Peyer's patch (tissue), 4 donors: ENCODE measurements at regions not wholly inside any gene's neighbourhood (a gene's known extent, or its start where the extent isn't known, plus 50 kb on each side); places are given as distances from the start of the nearest gene placed in this dataset.
"Not testable (repeated sequence)": the region's sequence is repeated elsewhere in the genome, so short reads cannot be mapped to it uniquely, and the experiment has no call there.

Experiments
- DNase-seq, 3 donors: peaks; one replicate each; pipeline ENCODE4 v3.0.0-alpha.2; 2017 to 2019
- H3K27ac ChIP-seq, 4 donors: fragments of 200-600 bp; sonication (generic); one replicate each; pipeline ENCODE4 v1.5.1; 2016 to 2019
- H3K27me3 ChIP-seq, 2 donors: fragments of 200-600 bp; sonication (generic); one replicate each; pipeline ENCODE4 v1.5.1; 2019
- H3K36me3 ChIP-seq, 3 donors: fragments of 200-600 bp; sonication (generic); one replicate each; pipeline ENCODE4 v1.5.1; 2016 to 2019
- H3K4me1 ChIP-seq, 4 donors: fragments of 200-600 bp; sonication (generic); one replicate each; pipeline ENCODE4 v1.5.1; 2016 to 2019
- H3K4me3 ChIP-seq, 4 donors: fragments of 200-600 bp; sonication (generic); 1 replicate in 3 of 4; 2 replicates in 1 of 4; pipeline ENCODE4 v1.5.1; 2016 to 2019; ENCODE audit warnings: mild to moderate bottlenecking in 1 of 4
- H3K9me3 ChIP-seq, 4 donors: fragments of 200-600 bp; sonication (generic); one replicate each; pipeline ENCODE4 v1.5.1; 2016 to 2019; ENCODE audit warnings: mild to moderate bottlenecking in 1 of 4

- DNase-seq, H3K27ac ChIP-seq, H3K4me3 ChIP-seq, H3K4me1 ChIP-seq, H3K9me3 ChIP-seq, H3K36me3 ChIP-seq, H3K27me3 ChIP-seq: not testable (repeated sequence)
These were observed 130.5 kb upstream of the VOPP1 start for GRCh38 chr7:55702831-55703230.

- not testable (repeated sequence) for H3K27ac ChIP-seq, H3K4me3 ChIP-seq, H3K27me3 ChIP-seq, H3K4me1 ChIP-seq, DNase-seq, H3K36me3 ChIP-seq, H3K9me3 ChIP-seq
These were observed 127.1 kb upstream of the VOPP1 start for GRCh38 chr7:55699450-55699842.

- H3K27ac ChIP-seq, H3K9me3 ChIP-seq, H3K4me1 ChIP-seq, H3K27me3 ChIP-seq, H3K36me3 ChIP-seq, H3K4me3 ChIP-seq, DNase-seq: not testable (repeated sequence)
These were observed 126.5 kb upstream of the VOPP1 start for GRCh38 chr7:55698607-55699449.

GRCh38 chr7:55695893-55696701 lies 123.8 kb upstream of the VOPP1 start:
- H3K27ac ChIP-seq, DNase-seq: not testable (repeated sequence)

GRCh38 chr7:55694484-55694883 lies 122.2 kb upstream of the VOPP1 start:
- H3K9me3 ChIP-seq, H3K4me3 ChIP-seq, H3K36me3 ChIP-seq, H3K27me3 ChIP-seq, H3K4me1 ChIP-seq: not testable (repeated sequence)
- peak in 1 of 3 donors; percentile 79 for DNase-seq
- H3K27ac ChIP-seq, result peak overlapping the region in 2 of 4 donors; percentile 61 to 84

More at GRCh38 chr7:55695893-55696701, 123.8 kb upstream of the VOPP1 start:
- H3K4me3 ChIP-seq, H3K9me3 ChIP-seq, H3K4me1 ChIP-seq, H3K27me3 ChIP-seq, H3K36me3 ChIP-seq: not testable (repeated sequence)

DNA sequence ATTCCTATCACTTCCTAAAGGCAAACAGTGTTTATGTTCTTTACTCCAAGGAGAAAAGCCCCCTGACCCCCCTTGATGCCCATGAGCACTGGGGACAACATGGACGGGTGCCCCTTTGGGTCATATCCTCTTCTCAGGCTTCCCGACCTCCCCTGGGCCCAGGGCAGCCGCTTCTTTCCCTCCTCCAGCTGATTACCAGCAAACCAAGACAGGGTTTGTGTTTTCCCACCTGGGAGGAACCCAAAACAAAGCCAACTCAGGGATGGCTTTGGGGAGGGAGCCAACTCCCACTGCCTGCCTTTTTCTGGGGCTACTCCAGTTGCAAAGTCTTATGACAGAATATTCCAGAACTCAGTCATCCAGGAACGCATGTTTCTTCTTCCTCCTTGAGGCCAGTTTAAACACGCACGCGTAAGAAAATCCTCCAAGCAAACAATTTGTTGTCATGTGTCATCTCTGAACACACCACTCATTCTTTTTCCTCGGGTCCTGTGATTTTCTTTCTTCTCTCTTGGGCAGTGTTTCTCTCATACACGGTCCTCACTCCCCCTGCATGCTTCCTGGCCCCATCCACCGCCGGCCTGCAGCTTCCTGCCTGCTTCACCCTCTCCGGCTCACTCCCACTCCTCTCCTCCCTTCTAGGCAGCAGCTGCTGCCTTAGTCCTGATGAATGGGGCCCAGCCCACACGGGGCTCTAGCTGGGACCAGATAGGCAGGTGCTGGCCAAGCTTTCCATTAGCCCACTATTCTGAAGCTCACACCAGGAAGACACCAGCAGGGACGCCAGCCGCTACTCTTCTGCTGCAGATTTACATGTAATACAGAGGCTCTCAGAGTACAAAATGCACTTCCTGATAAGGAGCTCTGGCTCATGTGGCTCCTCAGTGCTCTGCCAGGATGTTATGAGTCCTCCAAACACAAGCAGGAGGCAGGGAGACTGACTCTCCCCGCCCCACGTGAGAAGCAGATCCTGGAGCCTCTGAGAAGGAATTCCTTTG lies 116.7 kb upstream of the VOPP1 start:
- H3K4me3 ChIP-seq, H3K4me1 ChIP-seq, H3K9me3 ChIP-seq, H3K36me3 ChIP-seq, H3K27me3 ChIP-seq: not testable (repeated sequence)
- peak overlapping the region in 2 of 4 donors; percentile 12 to 30 for H3K27ac ChIP-seq
- DNase-seq, result peak in 1 of 3 donors; percentile 52

DNA sequence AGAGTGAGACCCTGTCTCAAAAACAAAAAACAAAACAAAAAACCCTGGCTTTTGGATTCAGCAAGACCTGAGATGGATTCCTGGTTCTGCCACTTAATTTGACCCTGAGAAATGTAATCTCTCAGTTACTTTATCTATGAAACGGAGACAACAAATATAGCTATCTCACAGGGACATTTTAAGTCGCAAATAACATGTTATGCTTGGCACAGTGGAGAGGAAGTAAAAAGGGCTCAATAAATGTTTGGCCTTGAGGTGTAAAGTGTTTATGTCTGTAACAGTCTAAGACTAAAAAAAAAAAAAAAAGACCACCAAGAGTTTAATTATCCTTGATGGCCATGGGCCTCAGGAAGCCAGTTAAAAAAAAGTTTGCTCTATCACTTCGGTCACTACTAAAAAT lies 116.0 kb upstream of the VOPP1 start:
- not testable (repeated sequence) for H3K9me3 ChIP-seq, H3K27me3 ChIP-seq, H3K4me1 ChIP-seq, H3K4me3 ChIP-seq, H3K36me3 ChIP-seq, H3K27ac ChIP-seq, DNase-seq

DNA sequence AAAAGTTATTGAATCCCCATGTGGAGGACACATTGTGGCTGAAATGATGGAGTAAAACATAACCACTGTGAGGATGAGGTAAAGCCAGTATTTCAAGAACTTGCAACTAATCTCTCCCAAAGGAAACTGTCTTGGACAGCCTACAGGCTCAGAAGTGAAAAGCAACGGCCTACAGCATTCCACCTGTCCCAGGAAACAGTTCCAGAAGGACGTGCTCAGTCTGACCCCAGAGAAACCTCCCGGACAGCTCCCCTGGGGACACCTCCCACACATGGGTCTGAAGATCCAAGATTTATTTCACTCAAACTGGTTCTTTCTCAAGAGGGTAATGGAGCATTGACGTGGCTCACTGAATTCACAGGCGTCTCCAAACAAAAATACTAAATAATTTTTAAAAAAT lies 115.0 kb upstream of the VOPP1 start:
- H3K27ac ChIP-seq, H3K27me3 ChIP-seq, DNase-seq, H3K9me3 ChIP-seq, H3K4me1 ChIP-seq, H3K36me3 ChIP-seq, H3K4me3 ChIP-seq: not testable (repeated sequence)

GRCh38 chr7:55686771-55687170 lies 114.5 kb upstream of the VOPP1 start:
- H3K4me1 ChIP-seq, H3K27me3 ChIP-seq, DNase-seq, H3K4me3 ChIP-seq, H3K36me3 ChIP-seq, H3K27ac ChIP-seq, H3K9me3 ChIP-seq: not testable (repeated sequence)

GRCh38 chr7:55683501-55683900 lies 111.2 kb upstream of the VOPP1 start:
- not testable (repeated sequence) for H3K27me3 ChIP-seq, H3K36me3 ChIP-seq, H3K27ac ChIP-seq, H3K4me1 ChIP-seq, H3K4me3 ChIP-seq, H3K9me3 ChIP-seq, DNase-seq

DNA sequence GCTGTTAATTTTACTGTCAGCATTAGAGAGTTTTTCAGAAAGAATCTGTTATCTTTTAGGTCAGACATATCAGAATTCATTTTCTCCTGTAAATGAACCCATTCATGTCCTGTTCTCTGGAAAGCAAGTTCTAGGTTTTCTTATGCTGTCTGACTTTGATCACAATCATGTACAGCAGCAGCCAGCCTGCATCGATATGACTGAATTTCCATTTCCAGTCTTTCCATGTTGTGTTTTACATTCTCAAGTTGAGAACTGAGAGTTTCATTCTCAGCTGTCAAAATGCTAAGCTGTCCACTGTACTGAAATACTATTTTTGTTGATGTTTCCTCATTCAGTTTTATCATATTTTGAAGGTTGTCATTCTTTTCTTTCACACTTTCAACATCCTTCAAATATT lies 103.3 kb upstream of the VOPP1 start:
- H3K27ac ChIP-seq, H3K9me3 ChIP-seq, H3K36me3 ChIP-seq, DNase-seq, H3K4me1 ChIP-seq, H3K27me3 ChIP-seq, H3K4me3 ChIP-seq: not testable (repeated sequence)

DNA sequence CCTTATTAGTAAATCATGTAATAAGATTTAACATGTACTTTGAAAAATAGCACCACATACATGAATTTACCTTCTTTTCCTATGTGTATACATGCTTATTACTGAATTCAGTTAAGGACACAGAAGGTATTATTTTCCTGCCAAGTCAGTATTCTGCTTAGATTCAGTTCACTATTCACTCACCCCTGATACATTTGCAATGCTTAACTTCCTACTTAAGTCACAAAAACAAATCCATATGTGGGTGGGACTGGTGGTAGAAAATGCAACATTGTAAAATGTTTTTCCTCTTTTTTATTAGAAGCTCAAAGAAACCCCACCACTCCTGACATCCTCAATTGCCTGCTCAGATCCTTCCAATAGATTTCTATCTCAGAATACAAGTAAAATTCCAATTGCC lies 101.2 kb upstream of the VOPP1 start:
- H3K4me3 ChIP-seq, H3K9me3 ChIP-seq, H3K36me3 ChIP-seq, H3K27me3 ChIP-seq, H3K27ac ChIP-seq, H3K4me1 ChIP-seq, DNase-seq: not testable (repeated sequence)

- H3K9me3 ChIP-seq, H3K4me1 ChIP-seq, DNase-seq, H3K27ac ChIP-seq, H3K36me3 ChIP-seq, H3K4me3 ChIP-seq, H3K27me3 ChIP-seq: not testable (repeated sequence)
These were observed 99.8 kb upstream of the VOPP1 start for GRCh38 chr7:55672084-55672483.
